ENCODE measurements at regions not wholly inside any gene's neighbourhood (a gene's known extent, or its start where the extent isn't known, plus 50 kb on each side); places are given as distances from the start of the nearest gene placed in this dataset.

DNA sequence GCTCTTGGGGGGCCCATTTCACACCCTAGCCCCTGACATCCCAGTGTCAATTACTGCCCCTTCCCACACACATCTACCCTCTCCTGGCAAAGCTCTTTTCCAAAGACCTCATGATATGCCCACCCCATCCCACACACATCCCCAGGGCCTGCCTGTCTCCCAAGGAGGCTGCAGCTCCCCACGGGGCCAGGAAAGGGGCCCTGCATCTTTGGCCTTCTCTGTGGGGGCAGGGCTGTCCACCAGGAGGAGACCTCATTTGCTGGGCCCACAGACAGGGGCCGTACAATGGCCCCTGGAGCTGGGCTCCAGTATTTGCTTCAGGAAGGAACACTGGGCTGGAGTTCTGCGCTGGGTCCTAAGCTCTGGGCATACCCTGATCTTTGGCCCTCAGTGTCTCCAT, 65.6 kb upstream of the RUNX3 start:
- Histone ChIP-seq H3K4me3 (ENCODE audit: low read depth in 1 of 2, low read length in 2 of 2) (no peak overlapping the region), H3K27ac (ENCODE audit: low read depth, low read length) (no peak overlapping the region), H3K4me1 (ENCODE audit: control insufficient read depth in 1 of 2, insufficient read depth in 2 of 2, low read length in 2 of 2) (peaks cover 4 to 10% of the 10 kb centered on the region in 2 donors), H3K27me3 (ENCODE audit: control insufficient read depth in 1 of 2, insufficient read depth in 2 of 2, low read length in 2 of 2) (peaks cover 0 to 6% of the 10 kb centered on the region in 2 donors), H3K9me3 (ENCODE audit: control insufficient read depth in 1 of 2, low read length in 2 of 2) (no peaks in the 10 kb centered on the region), H3K36me3 (ENCODE audit: control insufficient read depth in 1 of 2, insufficient read depth in 2 of 2, low read length in 2 of 2) (no peaks in the 10 kb centered on the region), H3K9ac (ENCODE audit: low read depth in 1 of 2, low read length in 2 of 2) (no peak overlapping the region)

DNA sequence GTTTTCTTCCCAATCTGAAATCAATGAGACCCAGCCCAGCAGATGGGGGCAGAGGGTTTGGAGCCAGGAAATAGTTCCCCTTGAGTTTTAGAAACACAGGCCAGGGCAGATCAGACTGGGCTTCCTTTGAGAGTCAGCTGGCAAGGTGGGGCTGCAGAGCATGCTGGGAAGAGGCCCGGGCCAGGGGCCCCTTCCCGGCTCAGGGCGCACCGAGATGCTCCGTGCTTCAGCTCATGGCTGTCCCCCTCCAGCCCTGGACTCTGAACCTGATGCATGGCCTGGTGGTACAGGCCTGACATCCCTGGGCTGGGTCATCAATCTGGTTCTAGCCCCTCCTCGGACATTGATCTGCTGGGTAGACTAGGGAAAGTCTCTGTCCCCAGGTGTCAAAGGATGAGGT, 65.1 kb upstream of the RUNX3 start:
- Histone ChIP-seq H3K4me3 (ENCODE audit: low read depth in 1 of 2, low read length in 2 of 2) (no peak overlapping the region), H3K27ac (ENCODE audit: low read depth, low read length) (no peak overlapping the region), H3K27me3 (ENCODE audit: control insufficient read depth in 1 of 2, insufficient read depth in 2 of 2, low read length in 2 of 2) (peaks cover 0 to 7% of the 10 kb centered on the region in 2 donors), H3K9me3 (ENCODE audit: control insufficient read depth in 1 of 2, low read length in 2 of 2) (no peaks in the 10 kb centered on the region), H3K9ac (ENCODE audit: low read depth in 1 of 2, low read length in 2 of 2) (no peak overlapping the region), H3K36me3 (ENCODE audit: control insufficient read depth in 1 of 2, insufficient read depth in 2 of 2, low read length in 2 of 2) (no peaks in the 10 kb centered on the region), H3K4me1 (ENCODE audit: control insufficient read depth in 1 of 2, insufficient read depth in 2 of 2, low read length in 2 of 2) (peaks cover 4 to 12% of the 10 kb centered on the region in 2 donors)

DNA sequence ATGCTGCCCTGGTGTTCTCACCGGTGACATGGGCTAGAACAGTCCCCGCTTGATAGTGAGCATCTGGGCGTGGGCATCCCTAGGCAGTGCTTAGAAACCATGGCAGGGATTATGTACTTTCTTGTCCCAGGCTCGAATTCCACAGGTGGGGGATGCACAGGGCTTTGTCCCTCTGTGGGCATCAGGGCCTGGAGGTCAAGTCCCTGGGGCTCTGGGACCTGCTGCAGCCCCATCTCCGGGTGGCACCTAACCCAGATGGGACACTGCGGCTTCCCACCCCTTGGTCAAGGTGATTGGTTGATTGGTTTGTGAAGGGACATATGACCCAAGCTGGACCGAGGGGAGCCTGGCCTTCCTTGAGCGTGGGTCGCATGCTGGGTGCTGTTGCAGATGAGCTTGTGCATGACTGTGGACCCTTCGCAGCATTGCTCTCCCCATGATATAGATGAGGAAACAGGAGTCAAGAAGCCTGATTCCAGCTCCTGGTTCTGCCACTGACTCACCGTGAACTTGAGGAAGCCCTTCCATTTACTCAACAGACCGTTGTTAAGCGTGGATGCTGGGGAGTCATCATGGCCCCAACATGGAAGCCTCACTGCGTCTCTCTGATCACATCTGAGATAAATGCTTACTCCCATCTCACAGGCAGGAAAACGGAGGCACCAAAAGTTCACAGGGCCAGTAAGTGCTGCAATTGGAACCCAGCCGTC, 64.0 kb upstream of the RUNX3 start:
- Histone ChIP-seq H3K9me3 (ENCODE audit: control insufficient read depth in 1 of 2, low read length in 2 of 2) (no peaks in the 10 kb centered on the region), H3K27ac (ENCODE audit: low read depth, low read length) (no peak overlapping the region), H3K36me3 (ENCODE audit: control insufficient read depth in 1 of 2, insufficient read depth in 2 of 2, low read length in 2 of 2) (no peaks in the 10 kb centered on the region), H3K9ac (ENCODE audit: low read depth in 1 of 2, low read length in 2 of 2) (no peak overlapping the region), H3K4me1 (ENCODE audit: control insufficient read depth in 1 of 2, insufficient read depth in 2 of 2, low read length in 2 of 2) (peaks cover 4 to 12% of the 10 kb centered on the region in 2 donors), H3K27me3 (ENCODE audit: control insufficient read depth in 1 of 2, insufficient read depth in 2 of 2, low read length in 2 of 2) (peaks cover 0 to 11% of the 10 kb centered on the region in 2 donors), H3K4me3 (ENCODE audit: low read depth in 1 of 2, low read length in 2 of 2) (no peak overlapping the region)

DNA sequence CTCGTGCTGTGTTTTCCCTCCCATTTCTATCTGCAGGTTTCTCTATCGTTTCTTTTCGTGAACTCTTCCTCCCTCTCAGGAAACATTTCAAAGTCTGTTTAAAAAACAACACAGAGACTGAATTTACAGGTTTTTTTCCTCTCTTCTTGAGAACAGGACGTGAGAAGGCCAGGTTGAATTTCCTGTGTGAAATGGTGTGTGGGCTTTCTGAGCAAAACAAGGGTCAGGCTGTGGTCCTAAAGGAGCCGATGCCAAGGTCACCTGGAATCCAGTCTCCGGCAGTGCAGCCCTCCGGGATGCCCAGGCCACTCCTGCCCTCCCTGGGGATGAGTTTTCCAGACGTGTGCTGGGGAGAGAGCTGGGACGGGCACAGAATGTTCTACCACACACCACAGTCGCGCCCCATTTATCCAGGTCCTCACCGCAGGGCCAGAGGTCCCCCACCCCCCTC, 62.7 kb upstream of the RUNX3 start:
- Histone ChIP-seq H3K27me3 (ENCODE audit: control insufficient read depth in 1 of 2, insufficient read depth in 2 of 2, low read length in 2 of 2) (peaks cover 0 to 11% of the 10 kb centered on the region in 2 donors), H3K36me3 (ENCODE audit: control insufficient read depth in 1 of 2, insufficient read depth in 2 of 2, low read length in 2 of 2) (no peaks in the 10 kb centered on the region), H3K9ac (ENCODE audit: low read depth in 1 of 2, low read length in 2 of 2) (no peak overlapping the region), H3K27ac (ENCODE audit: low read depth, low read length) (no peak overlapping the region), H3K4me1 (ENCODE audit: control insufficient read depth in 1 of 2, insufficient read depth in 2 of 2, low read length in 2 of 2) (peaks cover 4 to 12% of the 10 kb centered on the region in 2 donors), H3K4me3 (ENCODE audit: low read depth in 1 of 2, low read length in 2 of 2) (no peak overlapping the region), H3K9me3 (ENCODE audit: control insufficient read depth in 1 of 2, low read length in 2 of 2) (no peaks in the 10 kb centered on the region)

DNA sequence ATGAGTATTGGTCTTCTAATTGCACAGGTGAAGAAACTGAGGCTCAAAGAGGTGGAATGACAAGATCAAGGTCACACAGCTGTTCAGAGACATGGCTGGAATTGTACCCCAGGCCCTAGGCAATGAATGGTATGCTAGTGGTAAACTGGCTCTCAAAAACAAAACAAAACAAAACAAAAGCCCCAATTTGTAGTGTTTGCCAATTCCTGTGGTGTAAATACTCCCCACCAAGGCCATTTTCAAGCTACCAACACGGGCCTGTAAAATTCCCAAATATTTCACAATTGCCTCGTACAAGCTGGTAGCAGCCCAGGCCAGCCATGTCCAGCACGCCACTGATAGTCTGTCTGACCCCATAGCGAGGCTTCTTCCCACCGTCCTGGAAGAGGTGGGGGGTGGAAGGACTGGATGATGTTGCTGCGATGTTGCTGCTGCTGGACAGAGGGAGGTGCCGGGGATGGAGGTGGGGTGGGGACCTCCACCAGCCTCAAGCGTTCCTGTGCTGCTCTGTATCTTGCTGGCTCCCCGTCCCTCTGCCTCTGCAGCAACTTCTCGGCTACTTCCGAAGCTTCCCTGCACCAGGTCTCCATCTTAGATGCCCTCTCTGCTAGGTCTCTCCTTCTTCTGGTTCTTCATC, 62.2 kb upstream of the RUNX3 start:
- Histone ChIP-seq H3K36me3 (ENCODE audit: control insufficient read depth in 1 of 2, insufficient read depth in 2 of 2, low read length in 2 of 2) (no peaks in the 10 kb centered on the region), H3K9ac (ENCODE audit: low read depth in 1 of 2, low read length in 2 of 2) (no peak overlapping the region), H3K4me1 (ENCODE audit: control insufficient read depth in 1 of 2, insufficient read depth in 2 of 2, low read length in 2 of 2) (peaks cover 4 to 12% of the 10 kb centered on the region in 2 donors), H3K9me3 (ENCODE audit: control insufficient read depth in 1 of 2, low read length in 2 of 2) (no peaks in the 10 kb centered on the region), H3K27me3 (ENCODE audit: control insufficient read depth in 1 of 2, insufficient read depth in 2 of 2, low read length in 2 of 2) (peaks cover 0 to 11% of the 10 kb centered on the region in 2 donors), H3K27ac (ENCODE audit: low read depth, low read length) (no peak overlapping the region), H3K4me3 (ENCODE audit: low read depth in 1 of 2, low read length in 2 of 2) (no peak overlapping the region)

DNA sequence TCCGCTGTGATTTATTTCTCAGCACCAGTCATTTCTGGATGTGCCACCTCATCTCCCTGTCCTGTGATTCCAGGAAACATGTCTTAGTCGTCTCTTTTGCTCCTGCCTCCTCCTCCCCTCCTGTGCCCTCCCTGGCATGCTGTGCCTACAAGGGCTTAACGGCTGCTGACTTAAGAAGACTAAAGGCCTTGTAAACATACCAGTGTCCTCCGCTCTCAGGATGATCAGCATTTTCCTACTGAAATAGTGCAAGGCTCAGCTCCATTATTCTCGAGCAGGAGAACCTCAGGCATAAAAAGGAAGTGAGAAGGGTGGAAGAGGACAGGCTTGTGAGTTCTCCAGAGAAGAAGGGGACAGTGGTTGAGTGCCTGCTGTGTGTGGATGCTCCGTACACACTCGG, 61.6 kb upstream of the RUNX3 start:
- H3K9me3 ChIP-seq (ENCODE audit: control insufficient read depth in 1 of 2, low read length in 2 of 2), result no peaks in the 10 kb centered on the region
- no peak overlapping the region for H3K27ac ChIP-seq (ENCODE audit: low read depth, low read length)
- no peak overlapping the region for H3K4me3 ChIP-seq (ENCODE audit: low read depth in 1 of 2, low read length in 2 of 2)

DNA sequence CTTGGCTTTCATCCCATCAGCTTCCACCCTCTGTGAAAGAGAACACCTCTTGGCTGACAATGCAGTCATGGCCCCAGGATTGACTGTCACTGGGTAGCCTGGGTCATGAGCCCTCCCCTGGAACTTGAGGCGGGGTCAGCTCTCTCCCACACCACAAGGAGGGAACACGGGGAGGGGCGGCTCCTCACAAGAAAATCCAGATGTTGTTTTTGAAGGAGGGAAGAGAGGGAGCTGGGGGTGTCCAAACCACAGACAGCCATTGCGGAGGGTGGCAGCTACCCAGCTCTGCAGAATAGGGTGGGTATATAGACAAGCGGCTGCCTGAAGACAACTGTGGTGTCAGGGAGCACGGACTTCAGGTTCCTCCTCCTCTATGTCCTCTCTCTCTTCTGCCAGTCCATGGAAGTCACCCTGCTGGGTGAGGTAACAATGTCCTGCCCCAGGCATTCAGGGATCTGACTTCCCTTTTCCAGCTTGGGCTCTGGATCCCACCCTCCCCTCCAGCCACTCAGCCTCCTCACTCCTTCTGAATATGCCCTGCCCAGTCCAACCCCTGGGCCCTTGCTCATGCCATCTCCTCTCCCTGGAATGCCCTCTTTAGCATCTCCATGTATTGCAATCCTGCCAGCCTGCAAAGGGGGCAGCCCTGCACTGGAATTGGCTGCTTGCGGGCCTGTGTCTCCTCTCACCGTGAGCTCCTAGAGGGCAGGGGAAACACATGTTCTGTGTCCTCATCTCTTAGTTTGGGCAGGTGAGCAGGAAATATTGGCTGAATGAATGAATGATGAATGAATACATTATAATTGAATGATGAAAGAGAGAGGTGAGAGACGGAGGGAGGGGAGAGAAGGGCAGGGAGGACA, 60.9 kb upstream of the RUNX3 start:
- Histone ChIP-seq H3K4me3 (ENCODE audit: low read depth in 1 of 2, low read length in 2 of 2) (no peak overlapping the region), H3K36me3 (ENCODE audit: control insufficient read depth in 1 of 2, insufficient read depth in 2 of 2, low read length in 2 of 2) (no peaks in the 10 kb centered on the region), H3K27ac (ENCODE audit: low read depth, low read length) (no peak overlapping the region), H3K9ac (ENCODE audit: low read depth in 1 of 2, low read length in 2 of 2) (no peak overlapping the region), H3K4me1 (ENCODE audit: control insufficient read depth in 1 of 2, insufficient read depth in 2 of 2, low read length in 2 of 2) (peaks cover 4 to 12% of the 10 kb centered on the region in 2 donors), H3K9me3 (ENCODE audit: control insufficient read depth in 1 of 2, low read length in 2 of 2) (no peaks in the 10 kb centered on the region), H3K27me3 (ENCODE audit: control insufficient read depth in 1 of 2, insufficient read depth in 2 of 2, low read length in 2 of 2) (peaks cover 0 to 11% of the 10 kb centered on the region in 2 donors)

More for the DNA sequence above, 61.6 kb upstream of the RUNX3 start:
- Histone ChIP-seq H3K4me1 (ENCODE audit: control insufficient read depth in 1 of 2, insufficient read depth in 2 of 2, low read length in 2 of 2) (peaks cover 4 to 12% of the 10 kb centered on the region in 2 donors), H3K9ac (ENCODE audit: low read depth in 1 of 2, low read length in 2 of 2) (no peak overlapping the region), H3K27me3 (ENCODE audit: control insufficient read depth in 1 of 2, insufficient read depth in 2 of 2, low read length in 2 of 2) (peaks cover 0 to 11% of the 10 kb centered on the region in 2 donors), H3K36me3 (ENCODE audit: control insufficient read depth in 1 of 2, insufficient read depth in 2 of 2, low read length in 2 of 2) (no peaks in the 10 kb centered on the region)

DNA sequence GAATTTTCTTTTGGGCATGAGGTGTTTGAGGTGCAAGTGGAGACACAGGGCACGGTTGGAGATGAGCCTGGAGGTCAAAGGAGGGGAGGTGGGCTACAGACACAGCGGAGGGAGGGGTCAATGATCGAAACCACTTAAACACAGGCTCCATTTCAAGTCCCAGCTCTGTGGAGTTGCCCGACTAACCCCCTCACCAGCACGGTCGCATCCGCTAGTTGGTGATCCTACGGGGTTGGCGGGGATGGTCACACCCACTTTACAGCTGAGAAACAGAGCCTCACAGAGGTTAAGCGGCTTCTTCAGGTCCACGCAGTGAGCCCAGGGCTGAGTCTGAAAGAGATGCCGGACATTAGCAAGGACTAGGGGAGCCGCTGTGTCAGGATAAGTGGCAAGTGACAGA, 60.1 kb upstream of the RUNX3 start:
- H3K9ac ChIP-seq (ENCODE audit: low read depth in 1 of 2, low read length in 2 of 2), result no peak overlapping the region
- no peaks in the 10 kb centered on the region for H3K9me3 ChIP-seq (ENCODE audit: control insufficient read depth in 1 of 2, low read length in 2 of 2)
- no peak overlapping the region for H3K27ac ChIP-seq (ENCODE audit: low read depth, low read length)
- no peaks in the 10 kb centered on the region for H3K36me3 ChIP-seq (ENCODE audit: control insufficient read depth in 1 of 2, insufficient read depth in 2 of 2, low read length in 2 of 2)
- no peak overlapping the region for H3K4me3 ChIP-seq (ENCODE audit: low read depth in 1 of 2, low read length in 2 of 2)
- peaks cover 0 to 11% of the 10 kb centered on the region in 2 donors for H3K27me3 ChIP-seq (ENCODE audit: control insufficient read depth in 1 of 2, insufficient read depth in 2 of 2, low read length in 2 of 2)
- H3K4me1 ChIP-seq (ENCODE audit: control insufficient read depth in 1 of 2, insufficient read depth in 2 of 2, low read length in 2 of 2), result peaks cover 4 to 12% of the 10 kb centered on the region in 2 donors

DNA sequence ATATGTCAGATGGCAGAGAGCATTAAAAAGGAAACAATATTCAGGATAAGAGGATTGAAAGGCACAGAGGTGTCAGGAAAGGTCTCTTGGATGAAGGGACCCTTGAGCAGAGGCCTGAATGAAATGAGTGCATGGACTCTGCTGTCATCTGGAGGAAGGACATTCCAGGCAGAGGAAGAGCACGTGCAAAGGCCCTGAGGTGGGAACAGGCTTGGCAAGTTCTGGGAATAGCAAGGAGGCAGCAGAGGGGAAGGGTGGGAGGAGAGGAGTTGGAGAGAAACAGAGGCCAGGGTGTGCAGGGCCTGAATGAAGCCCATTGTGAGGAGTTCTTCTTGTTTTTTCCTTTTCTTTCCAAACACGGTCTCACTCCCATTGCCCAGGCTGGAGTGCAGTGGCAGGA, 59.0 kb upstream of the RUNX3 start:
- Histone ChIP-seq H3K4me1 (ENCODE audit: control insufficient read depth in 1 of 2, insufficient read depth in 2 of 2, low read length in 2 of 2) (peaks cover 4 to 11% of the 10 kb centered on the region in 2 donors), H3K4me3 (ENCODE audit: low read depth in 1 of 2, low read length in 2 of 2) (no peak overlapping the region), H3K9me3 (ENCODE audit: control insufficient read depth in 1 of 2, low read length in 2 of 2) (no peaks in the 10 kb centered on the region), H3K27me3 (ENCODE audit: control insufficient read depth in 1 of 2, insufficient read depth in 2 of 2, low read length in 2 of 2) (peaks cover 0 to 11% of the 10 kb centered on the region in 2 donors), H3K36me3 (ENCODE audit: control insufficient read depth in 1 of 2, insufficient read depth in 2 of 2, low read length in 2 of 2) (no peaks in the 10 kb centered on the region), H3K27ac (ENCODE audit: low read depth, low read length) (no peak overlapping the region), H3K9ac (ENCODE audit: low read depth in 1 of 2, low read length in 2 of 2) (no peak overlapping the region)

DNA sequence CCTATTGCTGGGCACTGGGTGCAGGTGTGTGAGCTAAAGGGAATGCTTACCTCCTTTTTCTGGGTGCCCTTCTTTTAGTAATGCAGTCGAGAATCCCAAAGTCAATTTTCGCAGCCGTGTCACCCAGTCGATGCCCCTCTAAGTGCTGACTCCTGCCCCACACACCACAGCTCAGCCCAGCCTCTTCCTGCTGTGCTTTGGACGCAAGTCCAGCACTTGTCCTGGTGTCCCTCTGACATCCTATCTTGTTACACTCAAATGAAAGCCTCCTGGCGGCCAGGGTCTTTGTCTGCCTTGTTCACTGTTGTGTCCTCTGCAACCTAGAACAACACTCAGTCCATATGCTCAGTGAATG, 58.5 kb upstream of the RUNX3 start:
- no peak overlapping the region for H3K9ac ChIP-seq (ENCODE audit: low read depth in 1 of 2, low read length in 2 of 2)
- H3K27me3 ChIP-seq (ENCODE audit: control insufficient read depth in 1 of 2, insufficient read depth in 2 of 2, low read length in 2 of 2), result peaks cover 0 to 11% of the 10 kb centered on the region in 2 donors
- H3K36me3 ChIP-seq (ENCODE audit: control insufficient read depth in 1 of 2, insufficient read depth in 2 of 2, low read length in 2 of 2), result no peaks in the 10 kb centered on the region
- no peak overlapping the region for H3K4me3 ChIP-seq (ENCODE audit: low read depth in 1 of 2, low read length in 2 of 2)
- H3K27ac ChIP-seq (ENCODE audit: low read depth, low read length), result no peak overlapping the region
- peaks cover 4 to 6% of the 10 kb centered on the region in 2 donors for H3K4me1 ChIP-seq (ENCODE audit: control insufficient read depth in 1 of 2, insufficient read depth in 2 of 2, low read length in 2 of 2)
- no peaks in the 10 kb centered on the region for H3K9me3 ChIP-seq (ENCODE audit: control insufficient read depth in 1 of 2, low read length in 2 of 2)

Data from duodenal mucosa (tissue), 2 donors.